ENCODE measurements at regions not wholly inside any gene's neighbourhood (a gene's known extent, or its start where the extent isn't known, plus 50 kb on each side); places are given as distances from the start of the nearest gene placed in this dataset.

- Histone ChIP-seq H2AFZ (no peak overlapping the region), H3K9me3 (ENCODE audit: control insufficient read depth, low read length) (no peaks in the 10 kb centered on the region), H3K36me3 (ENCODE audit: control insufficient read depth, insufficient read depth, low read length) (no peaks in the 10 kb centered on the region), H3K27ac (no peak overlapping the region), H3K4me1 (no peaks in the 10 kb centered on the region), H3K4me2 (ENCODE audit: low read length) (no peak overlapping the region), H3K79me2 (no peaks in the 10 kb centered on the region), H3K9ac (no peak overlapping the region), H3K4me3 (ENCODE audit: low read depth, low read length) (no peak overlapping the region), H3K27me3 (ENCODE audit: control insufficient read depth, insufficient read depth, low read length) (no peaks in the 10 kb centered on the region)
- TF ChIP-seq CTCF (IDR thresholded peaks at IDR 0.05), result no peak
Observed at GRCh38 chr2:224194161-224194560, 155.1 kb upstream of the SERPINE2 start.

- Histone ChIP-seq H3K4me3 (ENCODE audit: low read depth, low read length) (no peak overlapping the region), H3K27me3 (ENCODE audit: control insufficient read depth, insufficient read depth, low read length) (no peaks in the 10 kb centered on the region), H3K4me2 (ENCODE audit: low read length) (no peak overlapping the region), H3K36me3 (ENCODE audit: control insufficient read depth, insufficient read depth, low read length) (no peaks in the 10 kb centered on the region), H3K4me1 (no peaks in the 10 kb centered on the region), H3K27ac (no peak overlapping the region), H2AFZ (no peak overlapping the region), H3K9ac (no peak overlapping the region), H3K79me2 (no peaks in the 10 kb centered on the region), H3K9me3 (ENCODE audit: control insufficient read depth, low read length) (no peaks in the 10 kb centered on the region)
- TF ChIP-seq CTCF (IDR thresholded peaks at IDR 0.05), result no peak
Observed at GRCh38 chr2:224191465-224191864, 152.4 kb upstream of the SERPINE2 start.

GRCh38 chr2:224190936-224191270 lies 151.8 kb upstream of the SERPINE2 start:
- no peak overlapping the region for H3K4me3 ChIP-seq (ENCODE audit: low read depth, low read length)
- no peaks in the 10 kb centered on the region for H3K27me3 ChIP-seq (ENCODE audit: control insufficient read depth, insufficient read depth, low read length)
- no peak for TF ChIP-seq CTCF (IDR thresholded peaks at IDR 0.05)
- H3K27ac ChIP-seq, result no peak overlapping the region
- H3K36me3 ChIP-seq (ENCODE audit: control insufficient read depth, insufficient read depth, low read length), result no peaks in the 10 kb centered on the region
- H3K9me3 ChIP-seq (ENCODE audit: control insufficient read depth, low read length), result no peaks in the 10 kb centered on the region
- H3K79me2 ChIP-seq, result no peaks in the 10 kb centered on the region
- no peaks in the 10 kb centered on the region for H3K4me1 ChIP-seq
- H3K4me2 ChIP-seq (ENCODE audit: low read length), result no peak overlapping the region
- H3K9ac ChIP-seq, result no peak overlapping the region
- no peak overlapping the region for H2AFZ ChIP-seq

- H3K9me3 ChIP-seq (ENCODE audit: control insufficient read depth, low read length), result no peaks in the 10 kb centered on the region
- H3K36me3 ChIP-seq (ENCODE audit: control insufficient read depth, insufficient read depth, low read length), result no peaks in the 10 kb centered on the region
- TF ChIP-seq CTCF (IDR thresholded peaks at IDR 0.05), result no peak
Observed at GRCh38 chr2:224190234-224190935, 151.3 kb upstream of the SERPINE2 start.

GRCh38 chr2:224187220-224187619 lies 148.1 kb upstream of the SERPINE2 start:
- no peak overlapping the region for H3K4me3 ChIP-seq (ENCODE audit: low read depth, low read length)
- no peak overlapping the region for H3K4me2 ChIP-seq (ENCODE audit: low read length)
- no peak overlapping the region for H3K27ac ChIP-seq
- no peak overlapping the region for H2AFZ ChIP-seq
- H3K9me3 ChIP-seq (ENCODE audit: control insufficient read depth, low read length), result no peaks in the 10 kb centered on the region
- no peak overlapping the region for H3K9ac ChIP-seq
- no peaks in the 10 kb centered on the region for H3K27me3 ChIP-seq (ENCODE audit: control insufficient read depth, insufficient read depth, low read length)
- TF ChIP-seq CTCF (IDR thresholded peaks at IDR 0.05), result no peak
- H3K4me1 ChIP-seq, result no peaks in the 10 kb centered on the region
- no peaks in the 10 kb centered on the region for H3K79me2 ChIP-seq
- no peaks in the 10 kb centered on the region for H3K36me3 ChIP-seq (ENCODE audit: control insufficient read depth, insufficient read depth, low read length)

More at GRCh38 chr2:224190234-224190935, 151.3 kb upstream of the SERPINE2 start:
- no peak overlapping the region for H2AFZ ChIP-seq
- H3K9ac ChIP-seq, result no peak overlapping the region
- H3K79me2 ChIP-seq, result no peaks in the 10 kb centered on the region
- no peak overlapping the region for H3K4me2 ChIP-seq (ENCODE audit: low read length)
- no peaks in the 10 kb centered on the region for H3K27me3 ChIP-seq (ENCODE audit: control insufficient read depth, insufficient read depth, low read length)
- H3K27ac ChIP-seq, result no peak overlapping the region
- H3K4me3 ChIP-seq (ENCODE audit: low read depth, low read length), result no peak overlapping the region
- H3K4me1 ChIP-seq, result no peaks in the 10 kb centered on the region

Measured in parathyroid adenoma (tissue), 2 donors.